IMR-90 (cell line): ENCODE measurements at regions not wholly inside any gene's neighbourhood (a gene's known extent, or its start where the extent isn't known, plus 50 kb on each side); places are given as distances from the start of the nearest gene placed in this dataset.

Source experiments
- ATAC-seq: fragments of 200-7000 bp; cut with Tn5 transposase; 2 replicates; pipeline ENCODE4 v1.9.1; 2020; ENCODE audit warnings: low read depth, mild to moderate bottlenecking, moderate library complexity
- BruUV-seq: library from RNA; stranded (reverse); fragments of 400-500 nt; replicated peaks from 2 replicates; lab custom pipeline; 2021; lab: Mats Ljungman, UMichigan
- CTCF ChIA-PET: fragments of 300-600 bp; formaldehyde crosslinking; extraction: SDS; loops from one replicate; lab custom pipeline; 2021; ENCODE audit warnings: antibody characterized with exemption; lab: Yijun Ruan, JAX
- POLR2A ChIA-PET: fragments of 300-600 bp; sonication (Branson Sonifier 250); formaldehyde crosslinking; loops from one replicate; lab custom pipeline; 2022; ENCODE audit warnings: antibody characterized with exemption; ENCODE audit not compliant: unreplicated experiment; lab: Charles Lee
- DNase-seq: peaks from one replicate; pipeline ENCODE4 v3.0.0; 2013
- H2AFZ ChIP-seq: replicated peaks from 2 replicates; pipeline ENCODE3; 2013; ENCODE audit warnings: low read length, mild to moderate bottlenecking; ENCODE audit not compliant: poor library complexity
- H2AK5ac ChIP-seq: 2 replicates; pipeline ENCODE4 v1.6.1; 2013; ENCODE audit warnings: low read depth, low read length, inconsistent platforms
- H2AK9ac ChIP-seq: replicated peaks from 2 replicates; pipeline ENCODE3; 2013; ENCODE audit warnings: mild to moderate bottlenecking, low read depth, low read length, moderate library complexity; ENCODE audit not compliant: poor library complexity
- H2BK120ac ChIP-seq: 2 replicates; pipeline ENCODE4 v1.6.1; 2013; ENCODE audit warnings: low read depth, low read length, inconsistent platforms
- H2BK15ac ChIP-seq: 3 replicates; pipeline ENCODE4 v1.6.1; 2013; ENCODE audit warnings: low read depth, low read length, inconsistent platforms
- H2BK20ac ChIP-seq: 2 replicates; pipeline ENCODE4 v1.6.1; 2013; ENCODE audit warnings: low read depth, mild to moderate bottlenecking, inconsistent platforms, low read length, moderate library complexity
- H2BK5ac ChIP-seq: 2 replicates; pipeline ENCODE4 v1.6.1; 2013; ENCODE audit warnings: mild to moderate bottlenecking, low read depth, low read length, inconsistent platforms; ENCODE audit not compliant: poor library complexity, severe bottlenecking
- H3K14ac ChIP-seq: replicated peaks from 2 replicates; pipeline ENCODE4 v1.6.1; 2013; ENCODE audit warnings: low read depth, low read length, inconsistent platforms
- H3K18ac ChIP-seq: 2 replicates; pipeline ENCODE4 v1.6.1; 2013; ENCODE audit warnings: low read depth, low read length, control low read depth
- H3K23ac ChIP-seq: 2 replicates; pipeline ENCODE4 v1.6.1; 2013; ENCODE audit warnings: low read depth, low read length, inconsistent platforms
- H3K27ac ChIP-seq: 2 replicates; pipeline ENCODE4 v1.5.1; 2013; ENCODE audit warnings: mild to moderate bottlenecking, control low read depth, low read length; ENCODE audit not compliant: insufficient read depth
- H3K27me3 ChIP-seq: 2 replicates; pipeline ENCODE4 v1.6.1; 2013; ENCODE audit warnings: low read length; ENCODE audit not compliant: control insufficient read depth, insufficient read depth
- H3K36me3 ChIP-seq: 2 replicates; pipeline ENCODE4 v1.6.1; 2013; ENCODE audit warnings: low read length, mixed read lengths; ENCODE audit not compliant: control insufficient read depth, insufficient read depth
- H3K4ac ChIP-seq: 2 replicates; pipeline ENCODE4 v1.6.1; 2013; ENCODE audit warnings: low read depth, low read length, inconsistent platforms
- H3K4me1 ChIP-seq: 2 replicates; pipeline ENCODE4 v1.6.1; 2013; ENCODE audit warnings: low read length, mixed read lengths; ENCODE audit not compliant: control insufficient read depth, insufficient read depth
- H3K4me2 ChIP-seq: 2 replicates; pipeline ENCODE4 v1.6.1; 2013; ENCODE audit warnings: low read depth, mild to moderate bottlenecking, control low read depth, low read length, moderate library complexity
- H3K4me3 ChIP-seq: 2 replicates; pipeline ENCODE4 v1.5.1; 2013; ENCODE audit warnings: low read depth, mild to moderate bottlenecking, control low read depth, low read length, moderate library complexity; ENCODE audit not compliant: insufficient read depth
- H3K56ac ChIP-seq: 2 replicates; pipeline ENCODE4 v1.6.1; 2013; ENCODE audit warnings: low read length, inconsistent platforms; ENCODE audit not compliant: insufficient read depth; ENCODE audit errors: extremely low read depth
- H3K79me1 ChIP-seq, 2 experiments: 2 replicates each; pipeline ENCODE4 v1.6.1; 2013; ENCODE audit warnings: low read length in 2 of 2, inconsistent platforms in 1 of 2, low read depth in 1 of 2
- H3K9ac ChIP-seq: 2 replicates; pipeline ENCODE4 v1.6.1; 2013; ENCODE audit warnings: low read depth, low read length, control low read depth
- H3K9me1 ChIP-seq: 2 replicates; pipeline ENCODE4 v1.6.1; 2013; ENCODE audit warnings: low read length, inconsistent platforms; ENCODE audit not compliant: insufficient read depth
- H3K9me3 ChIP-seq: 2 replicates; pipeline ENCODE4 v1.6.1; 2013; ENCODE audit warnings: low read length; ENCODE audit not compliant: control insufficient read depth, insufficient read depth
- H4K20me1 ChIP-seq: 2 replicates; pipeline ENCODE4 v1.6.1; 2013; ENCODE audit warnings: low read length, inconsistent platforms; ENCODE audit not compliant: insufficient read depth
- H4K5ac ChIP-seq: 2 replicates; pipeline ENCODE4 v1.6.1; 2013; ENCODE audit warnings: mild to moderate bottlenecking, low read depth, low read length, control low read depth
- H4K8ac ChIP-seq, 2 experiments: 2 replicates each; pipeline ENCODE4 v1.6.1; 2013; ENCODE audit warnings: low read depth in 2 of 2, low read length in 2 of 2, control low read depth in 1 of 2, inconsistent platforms in 1 of 2
- H4K91ac ChIP-seq: 2 replicates; pipeline ENCODE4 v1.6.1; 2013; ENCODE audit warnings: low read depth, low read length, inconsistent platforms; ENCODE audit not compliant: insufficient read depth
- POLR2A ChIP-seq: IDR thresholded peaks from 2 replicates; pipeline ENCODE4 v1.6.1; 2012; ENCODE audit warnings: mild to moderate bottlenecking, low read depth, low read length
- SMC3 ChIP-seq: fragments of 150-350 bp; IDR thresholded peaks from 2 replicates; pipeline ENCODE4 v1.6.1; 2016; ENCODE audit warnings: low read depth, mild to moderate bottlenecking, antibody characterized with exemption, low read length, moderate library complexity
- WGBS, 2 experiments: methylation state at CpG; one replicate each; pipeline versions ENCODE4 v1.1.5 to v1.1.7; 2013; ENCODE audit warnings: missing lambda C conversion rate in 2 of 2; ENCODE audit not compliant: insufficient read length in 1 of 2; ENCODE audit errors: extremely low coverage in 2 of 2; 5-methylcytosine and 5-hydroxymethylcytosine counted together
- dilution Hi-C: fragments of 300-500 bp; cut with HindIII; formaldehyde crosslinking; loops from one replicate; pipeline ENCODE4 v1.14.3; 2018; ENCODE audit warnings: low sequenced_read_pairs; ENCODE audit not compliant: unreplicated experiment
- in situ Hi-C: fragments of 300-500 bp; cut with MboI; formaldehyde crosslinking; loops from 3 replicates; pipeline ENCODE4 v1.14.3; 2019; ENCODE audit warnings: low sequenced_read_pairs, inconsistent platforms, mixed read lengths
- intact Hi-C: fragments of 100-400 bp; cut with micrococcal nuclease; formaldehyde crosslinking; loops from 2 replicates; pipeline ENCODE4 v1.10.0; 2022

GRCh38 chr17:77422104-77422747 lies 281.5 kb downstream of the SEC14L1 start:
- no peak overlapping the region for H2AK9ac ChIP-seq
- no peak overlapping the region for H3K4me3 ChIP-seq
- peak overlapping the region; percentile 27 for H3K27ac ChIP-seq
- H3K18ac ChIP-seq, result no peak overlapping the region; the same call in 1 of the 2 replicates
- peak overlapping the region; percentile 8; the same call in 1 of the 2 replicates for H4K91ac ChIP-seq
- no peak overlapping the region for H2AFZ ChIP-seq
- no peak overlapping the region for H3K9ac ChIP-seq
- TF ChIP-seq POLR2A (no peak), SMC3 (no peak)
- no peak overlapping the region for H2BK20ac ChIP-seq
- no peak overlapping the region; the same call in 1 of the 2 replicates for H4K5ac ChIP-seq
- peak overlapping the region; percentile 66 for H3K4ac ChIP-seq
- H3K9me3 ChIP-seq, result no peaks in the 10 kb centered on the region
- peak overlapping the region; percentile 15; the same call in 1 of the 2 replicates for H3K23ac ChIP-seq
- WGBS, 2 experiments, result 93% methylated on average over 12 of the region's 18 CpGs; no CpG with 5 or more reads in 1 of the 2 experiments
- H3K56ac ChIP-seq, result no peak overlapping the region
- peaks cover 7% of the 10 kb centered on the region; the same call in 1 of the 2 replicates for H3K36me3 ChIP-seq
- dilution Hi-C loops (no loop called here), in situ Hi-C loops (loop anchor here (5.0 kb wide), 1 partner anchor 45 kb away; no protein-coding TSS in a partner anchor), intact Hi-C loops (no loop called here)
- BruUV-seq, result no TSS peak
- peak overlapping the region; percentile 16 for H2BK5ac ChIP-seq
- ATAC-seq (no peak), DNase-seq (no peak)
- H2BK120ac ChIP-seq, result 0 out of 2 replicates have a peak overlapping the region, but pooled peaks have one; percentile 56
- H2BK15ac ChIP-seq, result no peak overlapping the region
- H2AK5ac ChIP-seq, result peak overlapping the region; percentile 74
- H3K14ac ChIP-seq, result peak overlapping the region; percentile 84; the same call in 1 of the 2 replicates
- peaks cover 77% of the 10 kb centered on the region for H4K20me1 ChIP-seq
- peaks cover 65% of the 10 kb centered on the region for H3K4me1 ChIP-seq
- H4K8ac ChIP-seq, result no peak overlapping the region; a peak in 1 of 4 replicates
- POLR2A ChIA-PET, result interaction anchor here (1.0 kb wide), 1 partner anchor 536 kb away, joined by 3 read pairs; the partner anchor contains the start of gene TNRC6C
- H3K79me1 ChIP-seq, result peaks cover 29 to 90% of the 10 kb centered on the region in 2 experiments
- H3K27me3 ChIP-seq, result no peaks in the 10 kb centered on the region
- H3K9me1 ChIP-seq, result peaks cover 43% of the 10 kb centered on the region
- no peak overlapping the region for H3K4me2 ChIP-seq
- CTCF ChIA-PET, result interaction anchor here (1.7 kb wide), 1 partner anchor 7 kb away, joined by 4 read pairs; no protein-coding TSS in a partner anchor
